Liver (tissue), 8 donors: ENCODE measurements at regions not wholly inside any gene's neighbourhood (a gene's known extent, or its start where the extent isn't known, plus 50 kb on each side); places are given as distances from the start of the nearest gene placed in this dataset.

ENCODE experiments used
- DNase-seq: peaks from one replicate; pipeline ENCODE4 v3.0.0-alpha.2; 2017; ENCODE audit warnings: low spot score
- H3K27ac ChIP-seq, 2 donors: one replicate each; pipeline ENCODE4 v1.7.0; 2013; ENCODE audit warnings: inconsistent platforms in 2 of 2, low read length in 2 of 2, control low read depth in 1 of 2, low read depth in 1 of 2, mild to moderate bottlenecking in 1 of 2
- H3K27me3 ChIP-seq, 4 donors: one replicate each; pipeline versions ENCODE4 v1.6.1 to v1.7.0; 2013; ENCODE audit warnings: low read length in 3 of 4, inconsistent platforms in 1 of 4, mild to moderate bottlenecking in 1 of 4, moderate library complexity in 1 of 4; ENCODE audit not compliant: control insufficient read depth in 4 of 4, insufficient read depth in 4 of 4
- H3K36me3 ChIP-seq, 4 donors: one replicate each; pipeline versions ENCODE4 v1.6.1 to v1.7.0; 2013; ENCODE audit warnings: low read length in 3 of 4, mild to moderate bottlenecking in 3 of 4, low read depth in 1 of 4, moderate library complexity in 1 of 4; ENCODE audit not compliant: control insufficient read depth in 4 of 4, insufficient read depth in 3 of 4
- H3K4me1 ChIP-seq, 4 donors: one replicate each; pipeline versions ENCODE4 v1.6.1 to v1.7.0; 2013; ENCODE audit warnings: low read length in 3 of 4, mild to moderate bottlenecking in 3 of 4, moderate library complexity in 1 of 4; ENCODE audit not compliant: control insufficient read depth in 4 of 4, insufficient read depth in 4 of 4
- H3K4me3 ChIP-seq, 3 donors: one replicate each; pipeline versions ENCODE4 v1.6.1 to v1.7.0; 2013; ENCODE audit warnings: low read length in 3 of 3, control low read depth in 1 of 3, low read depth in 1 of 3, mild to moderate bottlenecking in 1 of 3
- H3K9ac ChIP-seq, 2 donors: one replicate each; pipeline ENCODE4 v1.7.0; 2013; ENCODE audit warnings: low read length in 2 of 2, mild to moderate bottlenecking in 2 of 2, moderate library complexity in 2 of 2, control low read depth in 1 of 2, low read depth in 1 of 2
- H3K9me3 ChIP-seq, 4 donors: one replicate each; pipeline versions ENCODE4 v1.6.1 to v1.7.0; 2013; ENCODE audit warnings: low read length in 3 of 4; ENCODE audit not compliant: control insufficient read depth in 4 of 4
- EGR1 ChIP-seq, 2 donors: IDR thresholded peaks; 2 replicates each; pipeline ENCODE4 v1.6.1; 2016 to 2018; ENCODE audit warnings: antibody characterized with exemption in 2 of 2, low read depth in 2 of 2
- FOXA1 ChIP-seq: IDR thresholded peaks from 2 replicates; pipeline ENCODE4 v1.6.1; 2016; ENCODE audit warnings: antibody characterized with exemption
- FOXA2 ChIP-seq: IDR thresholded peaks from 2 replicates; pipeline ENCODE4 v1.6.1; 2016; ENCODE audit warnings: antibody characterized with exemption
- GABPA ChIP-seq, 2 donors: IDR thresholded peaks in 1 of 2; conservative IDR thresholded peaks in 1 of 2; 2 replicates each; pipeline ENCODE4 v1.6.1; 2016; ENCODE audit warnings: antibody characterized with exemption in 2 of 2, mild to moderate bottlenecking in 1 of 2, moderate library complexity in 1 of 2
- HNF4G ChIP-seq: IDR thresholded peaks from 2 replicates; pipeline ENCODE4 v1.6.1; 2016; ENCODE audit warnings: antibody characterized with exemption
- JUND ChIP-seq, 2 donors: IDR thresholded peaks; 2 replicates each; pipeline ENCODE4 v1.6.1; 2016; ENCODE audit warnings: antibody characterized with exemption in 2 of 2
- MAX ChIP-seq: IDR thresholded peaks from 2 replicates; pipeline ENCODE4 v1.6.1; 2016; ENCODE audit warnings: antibody characterized with exemption
- NR2F2 ChIP-seq: IDR thresholded peaks from 2 replicates; pipeline ENCODE4 v1.6.1; 2016; ENCODE audit warnings: antibody characterized with exemption
- RXRA ChIP-seq, 2 donors: IDR thresholded peaks; 2 replicates each; pipeline ENCODE4 v1.6.1; 2017 to 2018; ENCODE audit warnings: antibody characterized with exemption in 2 of 2, mild to moderate bottlenecking in 1 of 2
- SP1 ChIP-seq: IDR thresholded peaks from 2 replicates; pipeline ENCODE4 v1.6.1; 2018; ENCODE audit warnings: antibody characterized with exemption, mild to moderate bottlenecking
- TAF1 ChIP-seq: conservative IDR thresholded peaks from 2 replicates; pipeline ENCODE4 v1.6.1; 2016; ENCODE audit warnings: antibody characterized with exemption, mild to moderate bottlenecking
- YY1 ChIP-seq: IDR thresholded peaks from 2 replicates; pipeline ENCODE4 v1.6.1; 2016; ENCODE audit warnings: antibody characterized with exemption, mild to moderate bottlenecking
- WGBS: extraction: QIAGEN DNeasy Blood & Tissue Kit; methylation state at CpG from one replicate; pipeline ENCODE4 v1.1.7; 2013; 5-methylcytosine and 5-hydroxymethylcytosine counted together
- TF ChIP-seq, protein P1 (sequence below): IDR thresholded peaks from 2 replicates; pipeline ENCODE4 v1.6.1; 2016; ENCODE audit warnings: antibody characterized with exemption, mild to moderate bottlenecking
- TF ChIP-seq, protein P2 (sequence below): IDR thresholded peaks from 2 replicates; pipeline ENCODE4 v1.6.1; 2016; ENCODE audit warnings: antibody characterized with exemption
- TF ChIP-seq, protein P3 (sequence below): IDR thresholded peaks from 2 replicates; pipeline ENCODE4 v1.6.1; 2016; ENCODE audit warnings: antibody characterized with exemption
- TF ChIP-seq, protein P4 (sequence below): fragments of 150-350 bp; IDR thresholded peaks from 2 replicates; pipeline ENCODE4 v1.5.1; 2017; ENCODE audit warnings: improper control_type of control experiment, low read depth, low read length; ENCODE audit not compliant: missing input control
- donor health status: healthy.
- donor health status: healthy.
- donor health status: healthy.
- donor health status: healthy.
- donor health status: healthy.

- no peak overlapping the region for H3K27ac ChIP-seq
- H3K4me3 ChIP-seq, result no peak overlapping the region
- no peaks in the 10 kb centered on the region for H3K36me3 ChIP-seq
- H3K4me1 ChIP-seq, result peaks cover 0 to 4% (median 3%) of the 10 kb centered on the region in 4 donors
- 76% methylated on average over 5 of the region's 5 CpGs for WGBS
- H3K9me3 ChIP-seq, result no peaks in the 10 kb centered on the region
- no peaks in the 10 kb centered on the region for H3K27me3 ChIP-seq
- TF ChIP-seq, protein P1, sequence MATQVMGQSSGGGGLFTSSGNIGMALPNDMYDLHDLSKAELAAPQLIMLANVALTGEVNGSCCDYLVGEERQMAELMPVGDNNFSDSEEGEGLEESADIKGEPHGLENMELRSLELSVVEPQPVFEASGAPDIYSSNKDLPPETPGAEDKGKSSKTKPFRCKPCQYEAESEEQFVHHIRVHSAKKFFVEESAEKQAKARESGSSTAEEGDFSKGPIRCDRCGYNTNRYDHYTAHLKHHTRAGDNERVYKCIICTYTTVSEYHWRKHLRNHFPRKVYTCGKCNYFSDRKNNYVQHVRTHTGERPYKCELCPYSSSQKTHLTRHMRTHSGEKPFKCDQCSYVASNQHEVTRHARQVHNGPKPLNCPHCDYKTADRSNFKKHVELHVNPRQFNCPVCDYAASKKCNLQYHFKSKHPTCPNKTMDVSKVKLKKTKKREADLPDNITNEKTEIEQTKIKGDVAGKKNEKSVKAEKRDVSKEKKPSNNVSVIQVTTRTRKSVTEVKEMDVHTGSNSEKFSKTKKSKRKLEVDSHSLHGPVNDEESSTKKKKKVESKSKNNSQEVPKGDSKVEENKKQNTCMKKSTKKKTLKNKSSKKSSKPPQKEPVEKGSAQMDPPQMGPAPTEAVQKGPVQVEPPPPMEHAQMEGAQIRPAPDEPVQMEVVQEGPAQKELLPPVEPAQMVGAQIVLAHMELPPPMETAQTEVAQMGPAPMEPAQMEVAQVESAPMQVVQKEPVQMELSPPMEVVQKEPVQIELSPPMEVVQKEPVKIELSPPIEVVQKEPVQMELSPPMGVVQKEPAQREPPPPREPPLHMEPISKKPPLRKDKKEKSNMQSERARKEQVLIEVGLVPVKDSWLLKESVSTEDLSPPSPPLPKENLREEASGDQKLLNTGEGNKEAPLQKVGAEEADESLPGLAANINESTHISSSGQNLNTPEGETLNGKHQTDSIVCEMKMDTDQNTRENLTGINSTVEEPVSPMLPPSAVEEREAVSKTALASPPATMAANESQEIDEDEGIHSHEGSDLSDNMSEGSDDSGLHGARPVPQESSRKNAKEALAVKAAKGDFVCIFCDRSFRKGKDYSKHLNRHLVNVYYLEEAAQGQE, result no peak
- TF ChIP-seq HNF4G (no peak), MAX (no peak), FOXA2 (no peak), YY1 (no peak), EGR1 (IDR thresholded peaks at IDR 0.05; ENCODE audit: low read depth in 2 of 2) (no peak), NR2F2 (no peak), FOXA1 (no peak), SP1 (no peak), RXRA (IDR thresholded peaks at IDR 0.05) (no peak), JUND (IDR thresholded peaks at IDR 0.05) (no peak), TAF1 (no peak), GABPA (IDR thresholded peaks at IDR 0.05 in 1 of 2, conservative IDR thresholded peaks at IDR 0.05 in 1 of 2) (no peak)
- TF ChIP-seq, protein P2, sequence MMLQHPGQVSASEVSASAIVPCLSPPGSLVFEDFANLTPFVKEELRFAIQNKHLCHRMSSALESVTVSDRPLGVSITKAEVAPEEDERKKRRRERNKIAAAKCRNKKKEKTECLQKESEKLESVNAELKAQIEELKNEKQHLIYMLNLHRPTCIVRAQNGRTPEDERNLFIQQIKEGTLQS, result no peak
- TF ChIP-seq, protein P3, sequence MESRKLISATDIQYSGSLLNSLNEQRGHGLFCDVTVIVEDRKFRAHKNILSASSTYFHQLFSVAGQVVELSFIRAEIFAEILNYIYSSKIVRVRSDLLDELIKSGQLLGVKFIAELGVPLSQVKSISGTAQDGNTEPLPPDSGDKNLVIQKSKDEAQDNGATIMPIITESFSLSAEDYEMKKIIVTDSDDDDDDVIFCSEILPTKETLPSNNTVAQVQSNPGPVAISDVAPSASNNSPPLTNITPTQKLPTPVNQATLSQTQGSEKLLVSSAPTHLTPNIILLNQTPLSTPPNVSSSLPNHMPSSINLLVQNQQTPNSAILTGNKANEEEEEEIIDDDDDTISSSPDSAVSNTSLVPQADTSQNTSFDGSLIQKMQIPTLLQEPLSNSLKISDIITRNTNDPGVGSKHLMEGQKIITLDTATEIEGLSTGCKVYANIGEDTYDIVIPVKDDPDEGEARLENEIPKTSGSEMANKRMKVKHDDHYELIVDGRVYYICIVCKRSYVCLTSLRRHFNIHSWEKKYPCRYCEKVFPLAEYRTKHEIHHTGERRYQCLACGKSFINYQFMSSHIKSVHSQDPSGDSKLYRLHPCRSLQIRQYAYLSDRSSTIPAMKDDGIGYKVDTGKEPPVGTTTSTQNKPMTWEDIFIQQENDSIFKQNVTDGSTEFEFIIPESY, result no peak
- TF ChIP-seq, protein P4, sequence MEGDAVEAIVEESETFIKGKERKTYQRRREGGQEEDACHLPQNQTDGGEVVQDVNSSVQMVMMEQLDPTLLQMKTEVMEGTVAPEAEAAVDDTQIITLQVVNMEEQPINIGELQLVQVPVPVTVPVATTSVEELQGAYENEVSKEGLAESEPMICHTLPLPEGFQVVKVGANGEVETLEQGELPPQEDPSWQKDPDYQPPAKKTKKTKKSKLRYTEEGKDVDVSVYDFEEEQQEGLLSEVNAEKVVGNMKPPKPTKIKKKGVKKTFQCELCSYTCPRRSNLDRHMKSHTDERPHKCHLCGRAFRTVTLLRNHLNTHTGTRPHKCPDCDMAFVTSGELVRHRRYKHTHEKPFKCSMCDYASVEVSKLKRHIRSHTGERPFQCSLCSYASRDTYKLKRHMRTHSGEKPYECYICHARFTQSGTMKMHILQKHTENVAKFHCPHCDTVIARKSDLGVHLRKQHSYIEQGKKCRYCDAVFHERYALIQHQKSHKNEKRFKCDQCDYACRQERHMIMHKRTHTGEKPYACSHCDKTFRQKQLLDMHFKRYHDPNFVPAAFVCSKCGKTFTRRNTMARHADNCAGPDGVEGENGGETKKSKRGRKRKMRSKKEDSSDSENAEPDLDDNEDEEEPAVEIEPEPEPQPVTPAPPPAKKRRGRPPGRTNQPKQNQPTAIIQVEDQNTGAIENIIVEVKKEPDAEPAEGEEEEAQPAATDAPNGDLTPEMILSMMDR, result no peak
- H3K9ac ChIP-seq, result no peak overlapping the region
- no peak for DNase-seq
These were observed 123.4 kb upstream of the TSPAN5 start for GRCh38 chr4:98781641-98782357.

DNA sequence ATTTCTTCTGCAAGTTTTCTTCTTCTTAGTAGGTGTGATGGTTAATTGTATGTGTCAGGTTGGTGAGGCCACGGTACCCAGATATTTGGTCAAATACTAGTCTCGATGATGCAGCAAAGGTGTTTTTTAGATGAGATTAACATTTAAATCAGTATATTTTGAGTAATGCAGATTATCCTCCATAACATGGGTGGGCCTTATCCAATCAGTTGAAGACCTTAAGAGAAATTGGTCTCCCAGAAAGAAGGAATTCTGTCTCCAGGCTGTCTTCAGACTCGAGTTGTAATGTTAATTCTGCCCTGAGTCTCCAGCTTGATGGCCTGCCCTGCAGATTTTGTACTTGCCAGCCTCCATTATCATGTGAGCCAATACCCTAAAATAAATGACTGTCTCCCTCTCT lies 122.5 kb upstream of the TSPAN5 start:
- Histone ChIP-seq H3K4me3 (no peak overlapping the region), H3K27ac (no peak overlapping the region), H3K4me1 (peaks cover 0 to 4% (median 3%) of the 10 kb centered on the region in 4 donors), H3K9me3 (no peaks in the 10 kb centered on the region), H3K9ac (no peak overlapping the region), H3K36me3 (no peaks in the 10 kb centered on the region), H3K27me3 (no peaks in the 10 kb centered on the region)
- 64% methylated on average over 3 of the region's 3 CpGs for WGBS
- TF ChIP-seq FOXA2, result no peak
- TF ChIP-seq SP1, result no peak
- no peak for TF ChIP-seq TAF1
- no peak for TF ChIP-seq EGR1 (IDR thresholded peaks at IDR 0.05; ENCODE audit: low read depth in 2 of 2)
- DNase-seq, result no peak
